CD14-positive monocyte (primary cell): ENCODE measurements at regions not wholly inside any gene's neighbourhood (a gene's known extent, or its start where the extent isn't known, plus 50 kb on each side); places are given as distances from the start of the nearest gene placed in this dataset.

ENCODE experiments used
- DNase-seq, 3 donors: peaks; one replicate each; pipeline ENCODE4 v3.0.0-alpha.2; 2011 to 2022
- H2AFZ ChIP-seq: 2 replicates; pipeline ENCODE4 v1.6.0; 2012; ENCODE audit warnings: mild to moderate bottlenecking, low read depth, low read length, inconsistent platforms; ENCODE audit not compliant: insufficient read depth, poor library complexity, severe bottlenecking
- H3K27ac ChIP-seq, 2 donors: 1 replicate in 1 of 2; 2 replicates in 1 of 2; pipeline ENCODE4 v1.5.1; 2012 to 2013; ENCODE audit warnings: low read length in 2 of 2, control low read depth in 1 of 2, inconsistent platforms in 1 of 2, low read depth in 1 of 2, mild to moderate bottlenecking in 1 of 2
- H3K27me3 ChIP-seq, 2 donors: one replicate each; pipeline versions ENCODE4 v1.6.0 to v1.6.1; 2011 to 2013; ENCODE audit warnings: low read length in 2 of 2; ENCODE audit not compliant: control insufficient read depth in 2 of 2, insufficient read depth in 2 of 2
- H3K36me3 ChIP-seq, 2 donors: replicated peaks in 1 of 2; 1 replicate in 1 of 2; 2 replicates in 1 of 2; pipeline versions ENCODE4 v1.5.1 to v1.6.1; 2012 to 2013; ENCODE audit warnings: low read length in 2 of 2, control low read depth in 1 of 2, inconsistent platforms in 1 of 2, mild to moderate bottlenecking in 1 of 2; ENCODE audit not compliant: insufficient read depth in 2 of 2, control insufficient read depth in 1 of 2
- H3K4me1 ChIP-seq, 2 donors: 1 replicate in 1 of 2; 2 replicates in 1 of 2; pipeline versions ENCODE4 v1.5.1 to v1.6.1; 2012 to 2013; ENCODE audit warnings: low read length in 2 of 2, control low read depth in 1 of 2, inconsistent platforms in 1 of 2, mild to moderate bottlenecking in 1 of 2, moderate library complexity in 1 of 2; ENCODE audit not compliant: insufficient read depth in 2 of 2, control insufficient read depth in 1 of 2
- H3K4me2 ChIP-seq: replicated peaks from 2 replicates; pipeline ENCODE3; 2012; ENCODE audit warnings: low read length, moderate library complexity, mild to moderate bottlenecking; ENCODE audit not compliant: poor library complexity, severe bottlenecking; ENCODE audit errors: extremely low read depth
- H3K4me3 ChIP-seq, 3 experiments: fragments of 200-600 bp in 1 of 3; sonication (generic) in 1 of 3; replicated peaks in 1 of 3; 1 replicate in 2 of 3; 2 replicates in 1 of 3; pipeline ENCODE4 v1.5.1; 2011 to 2013; ENCODE audit warnings: low read length in 3 of 3, mild to moderate bottlenecking in 3 of 3, control low read depth in 2 of 3, low read depth in 2 of 3, inconsistent platforms in 1 of 3, moderate library complexity in 1 of 3
- H3K79me2 ChIP-seq: 2 replicates; pipeline ENCODE4 v1.6.0; 2012; ENCODE audit warnings: mild to moderate bottlenecking, control low read depth, inconsistent platforms, low read length, moderate library complexity; ENCODE audit not compliant: insufficient read depth
- H3K9ac ChIP-seq: 2 replicates; pipeline ENCODE4 v1.6.0; 2017; ENCODE audit warnings: low read length, mild to moderate bottlenecking; ENCODE audit not compliant: insufficient read depth, poor library complexity, severe bottlenecking
- H3K9me3 ChIP-seq, 2 donors: replicated peaks in 1 of 2; 1 replicate in 1 of 2; 2 replicates in 1 of 2; pipeline versions ENCODE4 v1.5.1 to v1.6.1; 2012 to 2013; ENCODE audit warnings: low read length in 2 of 2, control low read depth in 1 of 2; ENCODE audit not compliant: control insufficient read depth in 1 of 2, insufficient read depth in 1 of 2
- H4K20me1 ChIP-seq: 2 replicates; pipeline ENCODE4 v1.6.0; 2012; ENCODE audit warnings: mild to moderate bottlenecking, low read length, control low read depth, moderate library complexity; ENCODE audit not compliant: insufficient read depth
- H3K27ac Mint-ChIP-seq, 7 donors: one replicate each; pipeline ENCODE4 v1.8.0; 2020; ENCODE audit warnings: mild to moderate bottlenecking in 7 of 7, mixed read lengths in 7 of 7, moderate library complexity in 6 of 7, inconsistent platforms in 2 of 7
- H3K27me3 Mint-ChIP-seq, 3 donors: one replicate each; pipeline ENCODE4 v1.8.0; 2021 to 2022; ENCODE audit warnings: low read depth in 3 of 3, mild to moderate bottlenecking in 3 of 3, mixed read lengths in 3 of 3, moderate library complexity in 3 of 3, inconsistent platforms in 1 of 3
- H3K36me3 Mint-ChIP-seq, 2 donors: one replicate each; pipeline ENCODE4 v1.8.0; 2020; ENCODE audit warnings: mixed read lengths in 2 of 2, inconsistent platforms in 1 of 2, mild to moderate bottlenecking in 1 of 2
- H3K4me1 Mint-ChIP-seq: one replicate; pipeline ENCODE4 v1.8.0; 2020; ENCODE audit warnings: mild to moderate bottlenecking, mixed read lengths
- H3K4me3 Mint-ChIP-seq, 2 donors: one replicate each; pipeline ENCODE4 v1.8.0; 2020; ENCODE audit warnings: mild to moderate bottlenecking in 2 of 2, mixed read lengths in 2 of 2, moderate library complexity in 1 of 2
- H3K9me3 Mint-ChIP-seq, 7 donors: one replicate each; pipeline ENCODE4 v1.8.0; 2020 to 2022; ENCODE audit warnings: mixed read lengths in 7 of 7, mild to moderate bottlenecking in 6 of 7, moderate library complexity in 6 of 7, inconsistent platforms in 2 of 7
- WGBS: methylation state at CpG from one replicate; pipeline ENCODE4 v1.1.5; 2013; ENCODE audit warnings: missing lambda C conversion rate; ENCODE audit not compliant: insufficient coverage; 5-methylcytosine and 5-hydroxymethylcytosine counted together
- intact Hi-C, 2 donors: fragments of 100-400 bp; cut with micrococcal nuclease; formaldehyde crosslinking; loops; one replicate each; pipeline versions ENCODE4 v1.15.0 to v1.15.1; 2023
- TF ChIP-seq, protein P1 (sequence below): fragments of 200-600 bp; IDR thresholded peaks from one replicate; pipeline ENCODE4 v1.8.0; 2022; ENCODE audit warnings: antibody characterized with exemption, mild to moderate bottlenecking

DNA sequence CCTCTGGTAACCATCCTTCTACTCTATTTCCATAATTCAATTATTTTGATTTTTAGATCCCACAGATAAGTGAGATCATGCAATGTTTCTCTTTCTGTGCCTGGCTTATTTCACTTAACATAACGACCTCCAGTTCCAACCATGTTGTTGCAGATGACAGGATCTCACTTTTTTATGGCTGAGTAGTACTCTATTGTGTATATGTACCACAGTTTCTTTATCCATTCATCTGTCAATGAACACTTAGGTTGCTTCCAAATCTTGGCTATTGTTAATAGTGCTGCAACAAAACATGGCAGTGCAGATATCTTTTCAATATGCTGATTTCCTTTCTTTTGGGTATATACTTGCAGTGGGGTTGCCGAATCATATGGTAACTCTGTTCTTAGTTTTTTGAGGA is 286.4 kb upstream of the C11orf87 start:
- H3K27ac ChIP-seq = no peak overlapping the region
- Mint-ChIP-seq H3K27me3 (peaks cover 0 to 1% (median 0%) of the 10 kb centered on the region in 3 donors), H3K4me3 (no peak overlapping the region), H3K36me3 (no peaks in the 10 kb centered on the region), H3K9me3 (peaks cover 0 to 6% (median 3%) of the 10 kb centered on the region in 7 donors), H3K27ac (no peak overlapping the region), H3K4me1 (no peaks in the 10 kb centered on the region)
- H3K9me3 ChIP-seq = peaks cover 0 to 2% of the 10 kb centered on the region in 2 donors
- intact Hi-C loops = no loop called here
- no peaks in the 10 kb centered on the region for H4K20me1 ChIP-seq
- no CpG with 5 or more reads among the region's 2 CpGs for whole genome bisulfite sequencing
- no peaks in the 10 kb centered on the region for H3K36me3 ChIP-seq
- H3K27me3 ChIP-seq = no peaks in the 10 kb centered on the region
- no peaks in the 10 kb centered on the region for H3K4me1 ChIP-seq
- TF ChIP-seq, protein P1, sequence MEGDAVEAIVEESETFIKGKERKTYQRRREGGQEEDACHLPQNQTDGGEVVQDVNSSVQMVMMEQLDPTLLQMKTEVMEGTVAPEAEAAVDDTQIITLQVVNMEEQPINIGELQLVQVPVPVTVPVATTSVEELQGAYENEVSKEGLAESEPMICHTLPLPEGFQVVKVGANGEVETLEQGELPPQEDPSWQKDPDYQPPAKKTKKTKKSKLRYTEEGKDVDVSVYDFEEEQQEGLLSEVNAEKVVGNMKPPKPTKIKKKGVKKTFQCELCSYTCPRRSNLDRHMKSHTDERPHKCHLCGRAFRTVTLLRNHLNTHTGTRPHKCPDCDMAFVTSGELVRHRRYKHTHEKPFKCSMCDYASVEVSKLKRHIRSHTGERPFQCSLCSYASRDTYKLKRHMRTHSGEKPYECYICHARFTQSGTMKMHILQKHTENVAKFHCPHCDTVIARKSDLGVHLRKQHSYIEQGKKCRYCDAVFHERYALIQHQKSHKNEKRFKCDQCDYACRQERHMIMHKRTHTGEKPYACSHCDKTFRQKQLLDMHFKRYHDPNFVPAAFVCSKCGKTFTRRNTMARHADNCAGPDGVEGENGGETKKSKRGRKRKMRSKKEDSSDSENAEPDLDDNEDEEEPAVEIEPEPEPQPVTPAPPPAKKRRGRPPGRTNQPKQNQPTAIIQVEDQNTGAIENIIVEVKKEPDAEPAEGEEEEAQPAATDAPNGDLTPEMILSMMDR = no peak
- no peak overlapping the region for H3K4me3 ChIP-seq
- H3K79me2 ChIP-seq = no peaks in the 10 kb centered on the region
- H2AFZ ChIP-seq = no peak overlapping the region
- H3K4me2 ChIP-seq = no peak overlapping the region
- no peak for DNase-seq
- H3K9ac ChIP-seq = no peak overlapping the region

DNA sequence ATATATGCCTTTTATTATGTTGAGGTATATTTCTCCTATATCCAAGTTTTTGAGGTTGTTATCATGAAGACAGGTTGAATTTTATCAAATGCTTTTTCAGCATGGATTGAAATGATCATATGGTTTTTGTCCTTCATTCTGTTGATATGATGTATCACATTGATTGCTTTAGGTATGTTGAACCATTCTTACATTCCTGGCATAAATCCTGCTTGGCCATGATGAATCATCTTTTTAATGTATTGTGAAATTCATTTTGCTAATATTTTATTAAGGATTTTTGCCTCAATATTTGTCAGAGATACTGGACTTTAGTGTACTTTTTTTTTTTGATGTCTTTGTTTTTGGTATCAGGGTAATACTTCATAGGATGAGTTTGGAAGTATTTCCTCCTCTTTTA is 283.8 kb upstream of the C11orf87 start:
- Histone ChIP-seq H3K27me3 (no peaks in the 10 kb centered on the region), H3K9ac (no peak overlapping the region), H3K27ac (no peak overlapping the region), H3K4me1 (no peaks in the 10 kb centered on the region), H3K36me3 (no peaks in the 10 kb centered on the region), H3K9me3 (peaks cover 0 to 6% of the 10 kb centered on the region in 2 donors), H3K4me3 (no peak overlapping the region), H4K20me1 (no peaks in the 10 kb centered on the region), H2AFZ (no peak overlapping the region), H3K4me2 (no peak overlapping the region), H3K79me2 (no peaks in the 10 kb centered on the region)
- no peak for DNase-seq
- intact Hi-C loops = no loop called here
- Mint-ChIP-seq H3K36me3 (no peaks in the 10 kb centered on the region), H3K27ac (peak overlapping the region in 1 of 7 donors; percentile 23), H3K27me3 (peaks cover 0 to 1% (median 0%) of the 10 kb centered on the region in 3 donors), H3K4me1 (no peaks in the 10 kb centered on the region), H3K9me3 (peaks cover 0 to 6% (median 3%) of the 10 kb centered on the region in 7 donors), H3K4me3 (no peak overlapping the region)
- TF ChIP-seq, protein P1 = no peak
